SK-N-SH treated with all-trans-retinoic acid at 6 μM for 48 hours (cell line): ENCODE measurements at regions not wholly inside any gene's neighbourhood (a gene's known extent, or its start where the extent isn't known, plus 50 kb on each side); places are given as distances from the start of the nearest gene placed in this dataset.
"Not testable (repeated sequence)": the region's sequence is repeated elsewhere in the genome, so short reads cannot be mapped to it uniquely, and the experiment has no call there.

Source experiments
- ATAC-seq: fragments of 200-7000 bp; cut with Tn5 transposase; 3 replicates; pipeline ENCODE4 v1.9.1; 2020; ENCODE audit warnings: mild to moderate bottlenecking, moderate library complexity
- ARNTL ChIP-seq: fragments of 450-650 bp; formaldehyde crosslinking; IDR thresholded peaks from 2 replicates; pipeline ENCODE4 v1.5.0; 2020; ENCODE audit warnings: low read depth, mild to moderate bottlenecking, moderate library complexity, borderline replicate concordance
- BACH2 ChIP-seq: fragments of 250-450 bp; sonication (Bioruptor Pico); IDR thresholded peaks from 2 replicates; pipeline ENCODE4 v1.9.0; 2021; ENCODE audit warnings: mild to moderate bottlenecking, borderline replicate concordance
- CSDC2 ChIP-seq: fragments of 250-450 bp; sonication (Bioruptor Pico); IDR thresholded peaks from 2 replicates; pipeline ENCODE4 v1.5.0; 2020; ENCODE audit warnings: mild to moderate bottlenecking, moderate library complexity
- ESRRG ChIP-seq: fragments of 250-450 bp; sonication (Bioruptor Pico); IDR thresholded peaks from 2 replicates; pipeline ENCODE4 v1.6.1; 2021; ENCODE audit warnings: mild to moderate bottlenecking
- ISL1 ChIP-seq: fragments of 250-450 bp; sonication (Bioruptor Pico); IDR thresholded peaks from 2 replicates; pipeline ENCODE4 v2.1.2; 2022; ENCODE audit warnings: mild to moderate bottlenecking, moderate library complexity
- OSR1 ChIP-seq: fragments of 250-450 bp; sonication (Bioruptor Pico); IDR thresholded peaks from 2 replicates; pipeline ENCODE4 v1.8.0; 2022; ENCODE audit warnings: moderate library complexity, mild to moderate bottlenecking, inconsistent platforms
- PPARA ChIP-seq: fragments of 250-450 bp; sonication (Bioruptor Pico); IDR thresholded peaks from 2 replicates; pipeline ENCODE4 v1.5.0; 2020; ENCODE audit warnings: mild to moderate bottlenecking, borderline replicate concordance
- RARB ChIP-seq: fragments of 250-450 bp; sonication (Bioruptor Pico); IDR thresholded peaks from 2 replicates; pipeline ENCODE4 v1.8.0; 2021; ENCODE audit warnings: mild to moderate bottlenecking, moderate library complexity
- SNAI2 ChIP-seq: fragments of 250-450 bp; sonication (Bioruptor Pico); IDR thresholded peaks from 2 replicates; pipeline ENCODE4 v1.5.0; 2020; ENCODE audit warnings: mild to moderate bottlenecking, moderate library complexity
- TCF4 ChIP-seq: fragments of 250-450 bp; sonication (Bioruptor Pico); IDR thresholded peaks from 2 replicates; pipeline ENCODE4 v1.8.0; 2021; ENCODE audit warnings: mild to moderate bottlenecking, moderate library complexity, borderline replicate concordance
- TOX ChIP-seq: fragments of 250-450 bp; sonication (Bioruptor Pico); IDR thresholded peaks from 2 replicates; pipeline ENCODE4 v1.8.0; 2021; ENCODE audit warnings: mild to moderate bottlenecking, moderate library complexity, borderline replicate concordance
- ZC3H10 ChIP-seq: fragments of 250-450 bp; sonication (Bioruptor Pico); IDR thresholded peaks from 2 replicates; pipeline ENCODE4 v1.5.1; 2021; ENCODE audit warnings: mild to moderate bottlenecking, moderate library complexity
- ZFP3 ChIP-seq: fragments of 250-450 bp; sonication (Bioruptor Pico); IDR thresholded peaks from 2 replicates; pipeline ENCODE4 v1.5.0; 2020; ENCODE audit warnings: mild to moderate bottlenecking, moderate library complexity
- ZFP30 ChIP-seq: fragments of 450-650 bp; formaldehyde crosslinking; IDR thresholded peaks from 2 replicates; pipeline ENCODE4 v1.5.0; 2022; ENCODE audit warnings: mild to moderate bottlenecking, moderate library complexity
- ZNF565 ChIP-seq: fragments of 450-650 bp; formaldehyde crosslinking; conservative IDR thresholded peaks from 2 replicates; pipeline ENCODE4 v1.5.0; 2020; ENCODE audit warnings: low read depth, mild to moderate bottlenecking, moderate library complexity
- ZNF70 ChIP-seq: fragments of 450-650 bp; formaldehyde crosslinking; IDR thresholded peaks from 2 replicates; pipeline ENCODE4 v1.5.0; 2020; ENCODE audit warnings: mild to moderate bottlenecking, moderate library complexity
- ZNF8 ChIP-seq: fragments of 450-650 bp; formaldehyde crosslinking; IDR thresholded peaks from 2 replicates; pipeline ENCODE4 v1.5.0; 2020; ENCODE audit warnings: mild to moderate bottlenecking, moderate library complexity
- TF ChIP-seq, protein P1 (sequence below): fragments of 250-450 bp; sonication (Bioruptor Pico); IDR thresholded peaks from 2 replicates; pipeline ENCODE4 v1.5.1; 2021; ENCODE audit warnings: mild to moderate bottlenecking, moderate library complexity
- TF ChIP-seq, protein P2 (sequence below): fragments of 250-450 bp; sonication (Bioruptor Pico); IDR thresholded peaks from 2 replicates; pipeline ENCODE4 v1.8.0; 2020; ENCODE audit warnings: mild to moderate bottlenecking, moderate library complexity, borderline replicate concordance
- TF ChIP-seq, protein P3 (sequence below): fragments of 250-450 bp; sonication (Bioruptor Pico); IDR thresholded peaks from 2 replicates; pipeline ENCODE4 v1.5.0; 2020; ENCODE audit warnings: mild to moderate bottlenecking, moderate library complexity
- TF ChIP-seq, protein P4 (sequence below): fragments of 250-450 bp; sonication (Bioruptor Pico); IDR thresholded peaks from 2 replicates; pipeline ENCODE4 v1.8.0; 2021; ENCODE audit warnings: low read depth, mild to moderate bottlenecking, moderate library complexity, borderline replicate concordance

- no peak for TF ChIP-seq ZNF70 (CRISPR knock-in tag)
- no peak for TF ChIP-seq SNAI2 (CRISPR knock-in tag)
- ATAC-seq: no peak
These were observed 356.5 kb downstream of the TBL1XR1 start for GRCh38 chr3:176840641-176841286.

- ATAC-seq: no peak
- TF ChIP-seq, protein P1, sequence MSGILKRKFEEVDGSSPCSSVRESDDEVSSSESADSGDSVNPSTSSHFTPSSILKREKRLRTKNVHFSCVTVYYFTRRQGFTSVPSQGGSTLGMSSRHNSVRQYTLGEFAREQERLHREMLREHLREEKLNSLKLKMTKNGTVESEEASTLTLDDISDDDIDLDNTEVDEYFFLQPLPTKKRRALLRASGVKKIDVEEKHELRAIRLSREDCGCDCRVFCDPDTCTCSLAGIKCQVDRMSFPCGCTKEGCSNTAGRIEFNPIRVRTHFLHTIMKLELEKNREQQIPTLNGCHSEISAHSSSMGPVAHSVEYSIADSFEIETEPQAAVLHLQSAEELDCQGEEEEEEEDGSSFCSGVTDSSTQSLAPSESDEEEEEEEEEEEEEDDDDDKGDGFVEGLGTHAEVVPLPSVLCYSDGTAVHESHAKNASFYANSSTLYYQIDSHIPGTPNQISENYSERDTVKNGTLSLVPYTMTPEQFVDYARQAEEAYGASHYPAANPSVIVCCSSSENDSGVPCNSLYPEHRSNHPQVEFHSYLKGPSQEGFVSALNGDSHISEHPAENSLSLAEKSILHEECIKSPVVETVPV: no peak
- no peak for TF ChIP-seq RARB (CRISPR knock-in tag)
- TF ChIP-seq PPARA: no peak
- TF ChIP-seq, all 23 proteins: peak for 0
These were observed 357.4 kb downstream of the TBL1XR1 start for GRCh38 chr3:176839901-176840300.

GRCh38 chr3:176839466-176839865, 357.8 kb downstream of the TBL1XR1 start:
- ATAC-seq: no peak
- TF ChIP-seq ESRRG (no peak), TCF4 (CRISPR knock-in tag) (no peak), BACH2 (CRISPR knock-in tag) (no peak)
- TF ChIP-seq, protein P2, sequence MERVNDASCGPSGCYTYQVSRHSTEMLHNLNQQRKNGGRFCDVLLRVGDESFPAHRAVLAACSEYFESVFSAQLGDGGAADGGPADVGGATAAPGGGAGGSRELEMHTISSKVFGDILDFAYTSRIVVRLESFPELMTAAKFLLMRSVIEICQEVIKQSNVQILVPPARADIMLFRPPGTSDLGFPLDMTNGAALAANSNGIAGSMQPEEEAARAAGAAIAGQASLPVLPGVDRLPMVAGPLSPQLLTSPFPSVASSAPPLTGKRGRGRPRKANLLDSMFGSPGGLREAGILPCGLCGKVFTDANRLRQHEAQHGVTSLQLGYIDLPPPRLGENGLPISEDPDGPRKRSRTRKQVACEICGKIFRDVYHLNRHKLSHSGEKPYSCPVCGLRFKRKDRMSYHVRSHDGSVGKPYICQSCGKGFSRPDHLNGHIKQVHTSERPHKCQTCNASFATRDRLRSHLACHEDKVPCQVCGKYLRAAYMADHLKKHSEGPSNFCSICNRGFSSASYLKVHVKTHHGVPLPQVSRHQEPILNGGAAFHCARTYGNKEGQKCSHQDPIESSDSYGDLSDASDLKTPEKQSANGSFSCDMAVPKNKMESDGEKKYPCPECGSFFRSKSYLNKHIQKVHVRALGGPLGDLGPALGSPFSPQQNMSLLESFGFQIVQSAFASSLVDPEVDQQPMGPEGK: no peak
- TF ChIP-seq, protein P3, sequence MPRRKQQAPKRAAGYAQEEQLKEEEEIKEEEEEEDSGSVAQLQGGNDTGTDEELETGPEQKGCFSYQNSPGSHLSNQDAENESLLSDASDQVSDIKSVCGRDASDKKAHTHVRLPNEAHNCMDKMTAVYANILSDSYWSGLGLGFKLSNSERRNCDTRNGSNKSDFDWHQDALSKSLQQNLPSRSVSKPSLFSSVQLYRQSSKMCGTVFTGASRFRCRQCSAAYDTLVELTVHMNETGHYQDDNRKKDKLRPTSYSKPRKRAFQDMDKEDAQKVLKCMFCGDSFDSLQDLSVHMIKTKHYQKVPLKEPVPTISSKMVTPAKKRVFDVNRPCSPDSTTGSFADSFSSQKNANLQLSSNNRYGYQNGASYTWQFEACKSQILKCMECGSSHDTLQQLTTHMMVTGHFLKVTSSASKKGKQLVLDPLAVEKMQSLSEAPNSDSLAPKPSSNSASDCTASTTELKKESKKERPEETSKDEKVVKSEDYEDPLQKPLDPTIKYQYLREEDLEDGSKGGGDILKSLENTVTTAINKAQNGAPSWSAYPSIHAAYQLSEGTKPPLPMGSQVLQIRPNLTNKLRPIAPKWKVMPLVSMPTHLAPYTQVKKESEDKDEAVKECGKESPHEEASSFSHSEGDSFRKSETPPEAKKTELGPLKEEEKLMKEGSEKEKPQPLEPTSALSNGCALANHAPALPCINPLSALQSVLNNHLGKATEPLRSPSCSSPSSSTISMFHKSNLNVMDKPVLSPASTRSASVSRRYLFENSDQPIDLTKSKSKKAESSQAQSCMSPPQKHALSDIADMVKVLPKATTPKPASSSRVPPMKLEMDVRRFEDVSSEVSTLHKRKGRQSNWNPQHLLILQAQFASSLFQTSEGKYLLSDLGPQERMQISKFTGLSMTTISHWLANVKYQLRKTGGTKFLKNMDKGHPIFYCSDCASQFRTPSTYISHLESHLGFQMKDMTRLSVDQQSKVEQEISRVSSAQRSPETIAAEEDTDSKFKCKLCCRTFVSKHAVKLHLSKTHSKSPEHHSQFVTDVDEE (CRISPR knock-in tag): no peak

- ATAC-seq: not testable (repeated sequence)
These were observed 370.0 kb downstream of the TBL1XR1 start for GRCh38 chr3:176827244-176827643.

DNA sequence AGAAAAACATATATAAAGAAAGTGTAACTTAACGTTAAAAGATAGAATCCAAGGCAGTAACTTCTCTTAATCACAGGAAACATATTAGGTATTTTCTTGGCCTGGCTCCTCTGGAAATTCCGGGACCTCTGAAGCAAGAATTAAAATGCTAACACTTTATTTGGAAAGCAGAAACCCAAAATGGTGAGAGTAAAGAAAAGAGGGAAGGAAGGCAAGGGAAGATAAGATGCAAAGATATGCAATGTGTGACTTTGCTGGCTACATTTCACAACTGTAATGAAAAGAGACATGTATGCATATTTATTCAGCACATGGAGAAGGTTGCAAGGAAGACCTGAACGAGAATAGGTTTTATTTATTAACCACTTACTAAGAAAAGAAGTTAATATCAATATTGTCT, 372.5 kb downstream of the TBL1XR1 start:
- ATAC-seq: no peak
- TF ChIP-seq ISL1 (no peak), ZNF565 (CRISPR knock-in tag) (no peak), CSDC2 (CRISPR knock-in tag) (no peak), ZNF70 (CRISPR knock-in tag) (no peak), SNAI2 (CRISPR knock-in tag) (no peak), ZC3H10 (CRISPR knock-in tag) (no peak), BACH2 (CRISPR knock-in tag) (no peak), RARB (CRISPR knock-in tag) (no peak), ZFP3 (CRISPR knock-in tag) (no peak), TCF4 (CRISPR knock-in tag) (no peak), ZFP30 (CRISPR knock-in tag) (no peak), OSR1 (CRISPR knock-in tag) (no peak), ESRRG (no peak), ZNF8 (CRISPR knock-in tag) (no peak), TOX (CRISPR knock-in tag) (no peak), ARNTL (CRISPR knock-in tag) (no peak), PPARA (no peak)
- TF ChIP-seq, protein P3 (CRISPR knock-in tag): no peak
- TF ChIP-seq, protein P4, sequence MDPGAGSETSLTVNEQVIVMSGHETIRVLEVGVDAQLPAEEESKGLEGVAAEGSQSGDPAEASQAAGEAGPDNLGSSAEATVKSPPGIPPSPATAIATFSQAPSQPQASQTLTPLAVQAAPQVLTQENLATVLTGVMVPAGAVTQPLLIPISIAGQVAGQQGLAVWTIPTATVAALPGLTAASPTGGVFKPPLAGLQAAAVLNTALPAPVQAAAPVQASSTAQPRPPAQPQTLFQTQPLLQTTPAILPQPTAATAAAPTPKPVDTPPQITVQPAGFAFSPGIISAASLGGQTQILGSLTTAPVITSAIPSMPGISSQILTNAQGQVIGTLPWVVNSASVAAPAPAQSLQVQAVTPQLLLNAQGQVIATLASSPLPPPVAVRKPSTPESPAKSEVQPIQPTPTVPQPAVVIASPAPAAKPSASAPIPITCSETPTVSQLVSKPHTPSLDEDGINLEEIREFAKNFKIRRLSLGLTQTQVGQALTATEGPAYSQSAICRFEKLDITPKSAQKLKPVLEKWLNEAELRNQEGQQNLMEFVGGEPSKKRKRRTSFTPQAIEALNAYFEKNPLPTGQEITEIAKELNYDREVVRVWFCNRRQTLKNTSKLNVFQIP (CRISPR knock-in tag): no peak
- TF ChIP-seq, protein P2: no peak
